ENCODE measurements at regions not wholly inside any gene's neighbourhood (a gene's known extent, or its start where the extent isn't known, plus 50 kb on each side); places are given as distances from the start of the nearest gene placed in this dataset.

DNA sequence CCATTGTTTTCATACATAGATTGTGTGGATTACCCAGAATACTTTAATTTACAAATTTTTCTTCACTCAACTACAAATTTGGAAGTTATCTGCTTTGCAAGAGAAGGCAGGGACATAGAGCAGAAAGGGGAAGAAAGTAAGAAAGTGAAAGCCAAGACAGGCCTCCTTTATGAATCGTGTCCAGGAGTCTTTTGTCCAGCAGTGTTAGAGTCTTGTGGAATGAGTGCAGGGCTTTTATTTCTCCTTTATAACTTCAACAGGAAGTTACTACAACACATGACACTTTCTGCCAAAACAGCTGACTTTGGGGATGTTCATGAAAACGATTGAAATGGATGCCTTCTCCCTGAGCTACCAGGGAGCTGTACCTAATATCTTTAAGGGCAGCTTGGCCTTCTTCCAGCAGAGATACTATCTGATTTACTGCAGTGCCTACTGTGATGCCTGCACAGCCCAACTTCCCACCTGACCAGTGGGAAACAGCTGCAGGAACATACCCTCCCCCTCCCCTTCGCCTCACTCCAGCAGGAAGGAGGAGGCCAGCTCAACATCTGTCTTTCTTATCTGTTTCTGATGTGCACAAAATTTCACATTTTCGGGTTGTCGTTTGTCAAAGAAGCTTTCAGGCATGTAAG, 557.7 kb upstream of the SLIT2 start (continued):
- TF ChIP-seq, protein P1, sequence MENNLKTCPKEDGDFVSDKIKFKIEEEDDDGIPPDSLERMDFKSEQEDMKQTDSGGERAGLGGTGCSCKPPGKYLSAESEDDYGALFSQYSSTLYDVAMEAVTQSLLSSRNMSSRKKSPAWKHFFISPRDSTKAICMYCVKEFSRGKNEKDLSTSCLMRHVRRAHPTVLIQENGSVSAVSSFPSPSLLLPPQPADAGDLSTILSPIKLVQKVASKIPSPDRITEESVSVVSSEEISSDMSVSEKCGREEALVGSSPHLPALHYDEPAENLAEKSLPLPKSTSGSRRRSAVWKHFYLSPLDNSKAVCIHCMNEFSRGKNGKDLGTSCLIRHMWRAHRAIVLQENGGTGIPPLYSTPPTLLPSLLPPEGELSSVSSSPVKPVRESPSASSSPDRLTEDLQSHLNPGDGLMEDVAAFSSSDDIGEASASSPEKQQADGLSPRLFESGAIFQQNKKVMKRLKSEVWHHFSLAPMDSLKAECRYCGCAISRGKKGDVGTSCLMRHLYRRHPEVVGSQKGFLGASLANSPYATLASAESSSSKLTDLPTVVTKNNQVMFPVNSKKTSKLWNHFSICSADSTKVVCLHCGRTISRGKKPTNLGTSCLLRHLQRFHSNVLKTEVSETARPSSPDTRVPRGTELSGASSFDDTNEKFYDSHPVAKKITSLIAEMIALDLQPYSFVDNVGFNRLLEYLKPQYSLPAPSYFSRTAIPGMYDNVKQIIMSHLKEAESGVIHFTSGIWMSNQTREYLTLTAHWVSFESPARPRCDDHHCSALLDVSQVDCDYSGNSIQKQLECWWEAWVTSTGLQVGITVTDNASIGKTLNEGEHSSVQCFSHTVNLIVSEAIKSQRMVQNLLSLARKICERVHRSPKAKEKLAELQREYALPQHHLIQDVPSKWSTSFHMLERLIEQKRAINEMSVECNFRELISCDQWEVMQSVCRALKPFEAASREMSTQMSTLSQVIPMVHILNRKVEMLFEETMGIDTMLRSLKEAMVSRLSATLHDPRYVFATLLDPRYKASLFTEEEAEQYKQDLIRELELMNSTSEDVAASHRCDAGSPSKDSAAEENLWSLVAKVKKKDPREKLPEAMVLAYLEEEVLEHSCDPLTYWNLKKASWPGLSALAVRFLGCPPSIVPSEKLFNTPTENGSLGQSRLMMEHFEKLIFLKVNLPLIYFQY (CRISPR knock-in tag; IDR thresholded peaks at IDR 0.05; ENCODE audit: borderline replicate concordance) = no peak
- TF ChIP-seq YEATS2 (CRISPR knock-in tag; IDR thresholded peaks at IDR 0.05; ENCODE audit: borderline replicate concordance) (no peak), FOXK2 (IDR thresholded peaks at IDR 0.05) (no peak), GFI1 (CRISPR knock-in tag; IDR thresholded peaks at IDR 0.05; ENCODE audit: borderline replicate concordance) (no peak)

DNA sequence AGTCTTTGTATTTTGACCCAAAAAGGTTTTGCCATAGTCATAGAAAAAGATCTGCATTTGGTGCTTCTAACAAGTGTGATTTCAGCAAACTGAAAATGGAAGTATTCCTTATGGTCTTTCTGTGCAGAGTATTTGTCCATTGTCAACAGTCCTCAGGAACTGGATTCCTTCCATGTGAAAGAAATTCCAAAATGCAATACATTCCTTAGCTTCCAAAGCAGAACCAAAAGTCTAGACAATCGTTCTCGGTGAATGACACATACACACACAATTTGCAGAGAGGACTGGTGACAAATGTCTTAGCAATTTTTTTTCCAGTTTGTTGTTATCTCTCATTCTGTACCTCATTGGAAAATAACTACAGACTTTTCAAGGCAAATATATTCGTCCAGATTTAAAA, 562.2 kb upstream of the SLIT2 start:
- H3K4me3 ChIP-seq (replicated peaks in 1 of 3; ENCODE audit: insufficient read depth in 1 of 3, low read depth in 2 of 3, low read length in 3 of 3) = no peak overlapping the region
- H4K20me1 ChIP-seq (ENCODE audit: insufficient read depth, low read length) = no peaks in the 10 kb centered on the region
- no peaks in the 10 kb centered on the region for H3K27me3 ChIP-seq (ENCODE audit: control insufficient read depth in 1 of 2, insufficient read depth in 2 of 2, low read length in 2 of 2)
- CTCF ChIA-PET (ENCODE audit: low intra/inter-chr PET ratio, low total read pairs) = no interaction called here
- TF ChIP-seq ZNF382 (CRISPR knock-in tag; IDR thresholded peaks at IDR 0.05; ENCODE audit: borderline replicate concordance) (no peak), ZZZ3 (CRISPR knock-in tag; IDR thresholded peaks at IDR 0.05; ENCODE audit: borderline replicate concordance) (no peak)
- peaks cover 92% of the 10 kb centered on the region for H3K9me3 ChIP-seq (ENCODE audit: low read length)
- no peak overlapping the region for H3K9ac ChIP-seq (ENCODE audit: insufficient read depth, low read depth, low read length)
- H3K36me3 ChIP-seq (replicated peaks in 1 of 2; ENCODE audit: control insufficient read depth in 1 of 2, insufficient read depth in 2 of 2, low read length in 2 of 2) = no peaks in the 10 kb centered on the region
- POLR2A ChIA-PET = no interaction called here
- DNase-seq (ENCODE audit: low spot score) (no peak), ATAC-seq (no peak), FAIRE-seq (no peak)
- no peak overlapping the region for H2AFZ ChIP-seq (ENCODE audit: low read length)
- in situ Hi-C loops (cut with HindIII; ENCODE audit: extremely low pct_ligation_motif_present, low pct_unique_long_range_greater_than_20kb) (no loop called here), intact Hi-C loops (cut with micrococcal nuclease; ENCODE audit: unreplicated experiment) (no loop called here)
- 17% methylated on average over 3 of the region's 3 CpGs for WGBS (ENCODE audit: low lambda C conversion rate)
- BruUV-seq (replicated peaks) = no TSS peak
- H3K27ac ChIP-seq (ENCODE audit: extremely low read length, insufficient read depth, low read length) = no peak overlapping the region
- no peaks in the 10 kb centered on the region for H3K4me1 ChIP-seq (ENCODE audit: insufficient read depth, low read length)
- no peaks in the 10 kb centered on the region for H3K79me2 ChIP-seq (ENCODE audit: insufficient read depth, low read length)
- no peak overlapping the region for H3K4me2 ChIP-seq (ENCODE audit: low read depth, low read length)

Data from HepG2 (cell line).